SH-SY5Y (cell line): ENCODE measurements at regions not wholly inside any gene's neighbourhood (a gene's known extent, or its start where the extent isn't known, plus 50 kb on each side); places are given as distances from the start of the nearest gene placed in this dataset.

ENCODE experiments used
- GATA2 ChIP-seq: IDR thresholded peaks from 2 replicates; pipeline ENCODE4 v1.6.1; 2011; ENCODE audit warnings: mild to moderate bottlenecking, low read depth, low read length
- GATA3 ChIP-seq: IDR thresholded peaks from 2 replicates; pipeline ENCODE4 v1.6.1; 2011; ENCODE audit warnings: low read depth, mild to moderate bottlenecking, low read length, moderate library complexity

DNA sequence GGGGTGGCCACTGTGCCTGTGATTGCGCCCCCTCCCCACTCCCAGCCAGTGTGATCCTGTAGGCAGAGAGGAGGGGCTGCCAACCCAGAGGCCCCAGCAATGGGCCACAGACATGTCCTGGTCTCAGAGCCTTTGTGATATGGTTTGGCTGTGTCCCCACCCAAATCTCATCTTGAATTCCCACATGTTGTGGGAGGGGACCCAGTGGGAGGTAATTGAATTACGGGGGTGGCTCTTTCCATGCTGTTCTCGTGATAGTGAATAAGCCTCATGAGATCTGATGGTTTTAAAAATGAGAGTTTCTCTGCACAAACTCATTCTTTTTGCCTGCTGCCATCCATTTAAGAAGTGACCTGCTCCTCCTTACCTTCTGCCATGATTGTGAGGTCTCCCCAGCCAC, 56.8 kb upstream of the ZNF469 start:
- TF ChIP-seq GATA2 (no peak), GATA3 (no peak)
